Neural cell (in vitro differentiated cells): ENCODE measurements at regions not wholly inside any gene's neighbourhood (a gene's known extent, or its start where the extent isn't known, plus 50 kb on each side); places are given as distances from the start of the nearest gene placed in this dataset.

Experiments used
- H2AFZ ChIP-seq: fragments of 200-600, 300-800 bp; sonication (generic), shearing (Covaris generic); 2 replicates; pipeline ENCODE4 v1.6.0; 2014; ENCODE audit warnings: low read depth, mild to moderate bottlenecking, antibody characterized with exemption, low read length, moderate library complexity
- H3F3A ChIP-seq: fragments of 200-600 bp; shearing (Covaris generic); 2 replicates; pipeline ENCODE4 v1.6.1; 2016; ENCODE audit warnings: mild to moderate bottlenecking, moderate library complexity, mixed read lengths, antibody characterized with exemption, low read length; ENCODE audit not compliant: insufficient read depth, poor library complexity, severe bottlenecking
- H3K27ac ChIP-seq: fragments of 200-600, 300-800 bp; sonication (generic), shearing (Covaris generic); 2 replicates; pipeline ENCODE4 v1.5.1; 2014; ENCODE audit warnings: mild to moderate bottlenecking, low read length, moderate library complexity
- H3K27me3 ChIP-seq: fragments of 300-800, 200-600 bp; sonication (generic), shearing (Covaris generic); 2 replicates; pipeline ENCODE4 v1.6.0; 2014; ENCODE audit warnings: mild to moderate bottlenecking, low read depth, low read length, moderate library complexity; ENCODE audit not compliant: insufficient read depth
- H3K36me3 ChIP-seq: fragments of 300-800, 200-600 bp; sonication (generic), shearing (Covaris generic); 2 replicates; pipeline ENCODE4 v1.5.1; 2014; ENCODE audit warnings: mild to moderate bottlenecking, antibody characterized with exemption, low read length, moderate library complexity; ENCODE audit not compliant: insufficient read depth
- H3K4me2 ChIP-seq: fragments of 300-800, 200-600 bp; sonication (generic), shearing (Covaris generic); 2 replicates; pipeline ENCODE4 v1.6.0; 2014; ENCODE audit warnings: mild to moderate bottlenecking, low read length
- H3K4me3 ChIP-seq: fragments of 300-800, 200-600 bp; sonication (generic), shearing (Covaris generic); 2 replicates; pipeline ENCODE4 v1.5.1; 2014; ENCODE audit warnings: mild to moderate bottlenecking, low read length, moderate library complexity
- H3K79me2 ChIP-seq: fragments of 200-600 bp; shearing (Covaris generic); replicated peaks from 2 replicates; pipeline ENCODE4 v1.6.0; 2014; ENCODE audit warnings: mild to moderate bottlenecking, low read length, moderate library complexity; ENCODE audit not compliant: insufficient read depth
- H3K9ac ChIP-seq: fragments of 300-800, 200-600 bp; sonication (generic), shearing (Covaris generic); 2 replicates; pipeline ENCODE4 v1.6.1; 2016; ENCODE audit warnings: mild to moderate bottlenecking, low read length, mixed read lengths
- H3K9me2 ChIP-seq: fragments of 200-600 bp; shearing (Covaris generic); 2 replicates; pipeline ENCODE4 v1.6.1; 2016; ENCODE audit warnings: mild to moderate bottlenecking, low read length, mixed read lengths; ENCODE audit not compliant: insufficient read depth
- H3K9me3 ChIP-seq: fragments of 200-600, 300-800 bp; sonication (generic), shearing (Covaris generic); 2 replicates; pipeline ENCODE4 v1.6.1; 2016; ENCODE audit warnings: mild to moderate bottlenecking, mixed run types, low read length, moderate library complexity, mixed read lengths
- H4K20me1 ChIP-seq: fragments of 200-600 bp; shearing (Covaris generic); 2 replicates; pipeline ENCODE4 v1.6.1; 2016; ENCODE audit warnings: mild to moderate bottlenecking, mixed run types; ENCODE audit not compliant: insufficient read depth
- EP300 ChIP-seq: fragments of 450-650 bp; conservative IDR thresholded peaks from 2 replicates; pipeline ENCODE4 v1.6.1; 2014; ENCODE audit warnings: antibody characterized with exemption, mild to moderate bottlenecking, moderate library complexity; ENCODE audit not compliant: poor library complexity, severe bottlenecking
- EZH2 ChIP-seq: fragments of 200-600, 300-800 bp; shearing (Covaris generic), sonication (generic); IDR thresholded peaks from 2 replicates; pipeline ENCODE4 v1.6.1; 2014; ENCODE audit warnings: antibody characterized with exemption, low read length, borderline replicate concordance, mild to moderate bottlenecking; ENCODE audit not compliant: insufficient read depth, poor library complexity, severe bottlenecking
- MXI1 ChIP-seq: fragments of 450-650 bp; conservative IDR thresholded peaks from 2 replicates; pipeline ENCODE4 v1.6.1; 2014; ENCODE audit warnings: antibody characterized with exemption, mild to moderate bottlenecking; ENCODE audit not compliant: poor library complexity, severe bottlenecking
- POLR2AphosphoS5 ChIP-seq: IDR thresholded peaks from 2 replicates; pipeline ENCODE4 v1.6.1; 2012
- RAD21 ChIP-seq: fragments of 450-650 bp; conservative IDR thresholded peaks from 2 replicates; pipeline ENCODE4 v1.6.1; 2014; ENCODE audit warnings: antibody characterized with exemption, mild to moderate bottlenecking, moderate library complexity
- SMC3 ChIP-seq: fragments of 450-650 bp; conservative IDR thresholded peaks from 2 replicates; pipeline ENCODE4 v1.6.1; 2014; ENCODE audit warnings: antibody characterized with exemption, mild to moderate bottlenecking, moderate library complexity; ENCODE audit not compliant: poor library complexity
- TAF1 ChIP-seq: IDR thresholded peaks from 2 replicates; pipeline ENCODE4 v1.6.1; 2012; ENCODE audit warnings: low read depth
- TF ChIP-seq, protein P1 (sequence below): fragments of 450-650 bp; IDR thresholded peaks from 2 replicates; pipeline ENCODE4 v1.5.1; 2014; ENCODE audit warnings: antibody characterized with exemption, mild to moderate bottlenecking, moderate library complexity; ENCODE audit not compliant: poor library complexity, severe bottlenecking
- TF ChIP-seq, protein P2 (sequence below): IDR thresholded peaks from 2 replicates; pipeline ENCODE4 v1.6.1; 2012; ENCODE audit warnings: borderline replicate concordance

DNA sequence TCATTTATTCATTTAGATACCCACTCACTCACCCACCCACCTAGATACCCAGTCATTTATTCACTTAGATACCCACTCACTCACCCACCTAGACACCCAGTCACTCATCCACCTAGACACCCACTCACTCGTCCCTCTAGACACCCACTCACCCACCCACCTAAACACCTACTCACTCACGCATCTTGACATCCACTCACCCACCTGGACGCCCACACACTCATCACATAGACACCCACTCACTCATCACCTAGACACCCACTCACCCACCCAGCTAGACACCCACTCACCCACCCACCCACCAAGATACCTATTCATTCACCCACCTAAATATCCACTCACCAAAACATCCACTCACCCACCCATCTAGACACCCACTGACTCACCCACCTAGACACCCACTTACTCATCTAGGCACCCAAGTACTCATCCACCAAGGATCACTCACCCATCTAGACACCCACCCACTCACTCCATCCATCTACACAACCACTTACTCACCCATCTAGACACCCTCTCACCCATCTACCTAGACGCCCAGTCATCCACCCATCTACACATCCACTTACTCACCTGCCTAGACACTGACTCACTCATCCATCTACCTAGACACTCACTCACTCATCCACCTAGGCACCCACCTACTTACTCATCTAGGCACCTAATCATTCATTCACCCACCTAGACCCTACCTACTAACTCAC is 723.7 kb upstream of the RAB6C start:
- Histone ChIP-seq H3K79me2 (no peaks in the 10 kb centered on the region), H3K27me3 (no peaks in the 10 kb centered on the region), H3K9me3 (peaks cover 6% of the 10 kb centered on the region), H3K4me2 (no peak overlapping the region), H3K36me3 (no peaks in the 10 kb centered on the region), H3F3A (no peaks in the 10 kb centered on the region), H3K9ac (no peak overlapping the region), H3K9me2 (no peaks in the 10 kb centered on the region), H3K27ac (no peak overlapping the region), H2AFZ (no peak overlapping the region), H3K4me3 (no peak overlapping the region), H4K20me1 (no peaks in the 10 kb centered on the region)
- no peak for TF ChIP-seq EP300
- no peak for TF ChIP-seq SMC3
- TF ChIP-seq EZH2, result no peak
- TF ChIP-seq TAF1, result no peak
- no peak for TF ChIP-seq MXI1
- TF ChIP-seq, protein P1, sequence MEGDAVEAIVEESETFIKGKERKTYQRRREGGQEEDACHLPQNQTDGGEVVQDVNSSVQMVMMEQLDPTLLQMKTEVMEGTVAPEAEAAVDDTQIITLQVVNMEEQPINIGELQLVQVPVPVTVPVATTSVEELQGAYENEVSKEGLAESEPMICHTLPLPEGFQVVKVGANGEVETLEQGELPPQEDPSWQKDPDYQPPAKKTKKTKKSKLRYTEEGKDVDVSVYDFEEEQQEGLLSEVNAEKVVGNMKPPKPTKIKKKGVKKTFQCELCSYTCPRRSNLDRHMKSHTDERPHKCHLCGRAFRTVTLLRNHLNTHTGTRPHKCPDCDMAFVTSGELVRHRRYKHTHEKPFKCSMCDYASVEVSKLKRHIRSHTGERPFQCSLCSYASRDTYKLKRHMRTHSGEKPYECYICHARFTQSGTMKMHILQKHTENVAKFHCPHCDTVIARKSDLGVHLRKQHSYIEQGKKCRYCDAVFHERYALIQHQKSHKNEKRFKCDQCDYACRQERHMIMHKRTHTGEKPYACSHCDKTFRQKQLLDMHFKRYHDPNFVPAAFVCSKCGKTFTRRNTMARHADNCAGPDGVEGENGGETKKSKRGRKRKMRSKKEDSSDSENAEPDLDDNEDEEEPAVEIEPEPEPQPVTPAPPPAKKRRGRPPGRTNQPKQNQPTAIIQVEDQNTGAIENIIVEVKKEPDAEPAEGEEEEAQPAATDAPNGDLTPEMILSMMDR, result no peak
- TF ChIP-seq, protein P2, sequence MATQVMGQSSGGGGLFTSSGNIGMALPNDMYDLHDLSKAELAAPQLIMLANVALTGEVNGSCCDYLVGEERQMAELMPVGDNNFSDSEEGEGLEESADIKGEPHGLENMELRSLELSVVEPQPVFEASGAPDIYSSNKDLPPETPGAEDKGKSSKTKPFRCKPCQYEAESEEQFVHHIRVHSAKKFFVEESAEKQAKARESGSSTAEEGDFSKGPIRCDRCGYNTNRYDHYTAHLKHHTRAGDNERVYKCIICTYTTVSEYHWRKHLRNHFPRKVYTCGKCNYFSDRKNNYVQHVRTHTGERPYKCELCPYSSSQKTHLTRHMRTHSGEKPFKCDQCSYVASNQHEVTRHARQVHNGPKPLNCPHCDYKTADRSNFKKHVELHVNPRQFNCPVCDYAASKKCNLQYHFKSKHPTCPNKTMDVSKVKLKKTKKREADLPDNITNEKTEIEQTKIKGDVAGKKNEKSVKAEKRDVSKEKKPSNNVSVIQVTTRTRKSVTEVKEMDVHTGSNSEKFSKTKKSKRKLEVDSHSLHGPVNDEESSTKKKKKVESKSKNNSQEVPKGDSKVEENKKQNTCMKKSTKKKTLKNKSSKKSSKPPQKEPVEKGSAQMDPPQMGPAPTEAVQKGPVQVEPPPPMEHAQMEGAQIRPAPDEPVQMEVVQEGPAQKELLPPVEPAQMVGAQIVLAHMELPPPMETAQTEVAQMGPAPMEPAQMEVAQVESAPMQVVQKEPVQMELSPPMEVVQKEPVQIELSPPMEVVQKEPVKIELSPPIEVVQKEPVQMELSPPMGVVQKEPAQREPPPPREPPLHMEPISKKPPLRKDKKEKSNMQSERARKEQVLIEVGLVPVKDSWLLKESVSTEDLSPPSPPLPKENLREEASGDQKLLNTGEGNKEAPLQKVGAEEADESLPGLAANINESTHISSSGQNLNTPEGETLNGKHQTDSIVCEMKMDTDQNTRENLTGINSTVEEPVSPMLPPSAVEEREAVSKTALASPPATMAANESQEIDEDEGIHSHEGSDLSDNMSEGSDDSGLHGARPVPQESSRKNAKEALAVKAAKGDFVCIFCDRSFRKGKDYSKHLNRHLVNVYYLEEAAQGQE, result no peak
- no peak for TF ChIP-seq POLR2AphosphoS5
- no peak for TF ChIP-seq RAD21

DNA sequence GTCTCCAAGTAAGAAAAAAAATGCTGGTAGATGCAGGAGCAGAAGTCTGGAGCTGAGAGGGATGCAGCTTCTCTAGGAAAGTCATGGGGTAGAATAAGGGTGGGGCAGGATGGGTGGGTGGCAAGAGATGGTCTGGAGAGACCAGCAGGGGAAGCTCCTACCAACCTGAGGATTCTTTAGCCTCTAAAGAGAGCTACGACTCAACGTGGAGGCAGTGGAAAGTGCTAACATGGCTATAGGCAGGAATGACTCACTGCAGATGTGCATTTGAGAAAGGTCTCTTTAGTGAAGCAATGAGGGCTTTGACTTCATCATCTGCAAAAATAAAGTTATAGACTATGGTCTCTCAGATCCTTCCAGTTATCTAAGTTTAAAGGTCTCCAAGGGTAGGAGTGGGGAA is 722.8 kb upstream of the RAB6C start:
- no peaks in the 10 kb centered on the region for H3K36me3 ChIP-seq
- TF ChIP-seq SMC3 (no peak), POLR2AphosphoS5 (no peak), RAD21 (no peak)
- TF ChIP-seq, protein P1, result no peak
- TF ChIP-seq, protein P2, result no peak

More for the DNA sequence above, 722.8 kb upstream of the RAB6C start:
- Histone ChIP-seq H3K9me3 (peaks cover 6% of the 10 kb centered on the region), H3K79me2 (no peaks in the 10 kb centered on the region), H3K9me2 (no peaks in the 10 kb centered on the region), H3K9ac (no peak overlapping the region), H2AFZ (no peak overlapping the region), H4K20me1 (no peaks in the 10 kb centered on the region), H3F3A (no peaks in the 10 kb centered on the region), H3K4me2 (no peak overlapping the region), H3K27ac (no peak overlapping the region), H3K4me3 (no peak overlapping the region), H3K27me3 (no peaks in the 10 kb centered on the region)
